ENCODE measurements at regions not wholly inside any gene's neighbourhood (a gene's known extent, or its start where the extent isn't known, plus 50 kb on each side); places are given as distances from the start of the nearest gene placed in this dataset.

DNA sequence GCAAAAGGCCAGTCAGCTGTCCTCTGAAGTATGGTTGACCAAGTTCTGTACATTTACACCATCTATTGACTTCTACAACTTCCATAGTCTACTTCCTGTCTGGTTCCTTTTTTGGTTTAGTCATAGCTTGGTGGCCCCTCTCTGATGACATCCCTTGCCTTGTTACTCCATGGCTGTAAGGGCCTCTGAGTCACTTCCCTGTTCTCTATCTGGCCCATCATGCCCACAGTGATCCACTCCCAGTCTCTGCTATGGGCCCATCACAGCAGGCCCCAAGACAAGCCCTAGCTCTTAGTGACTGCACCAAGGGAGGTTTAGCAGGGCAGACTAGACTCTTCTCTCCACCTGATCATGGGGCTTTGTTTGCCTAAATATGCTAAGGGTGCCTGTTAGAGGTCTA lies 441.6 kb downstream of the HACE1 start:
- Histone ChIP-seq H4K20me1 (ENCODE audit: low read length) (no peaks in the 10 kb centered on the region), H3K27ac (ENCODE audit: low read length) (no peak overlapping the region), H3K36me3 (ENCODE audit: low read depth, low read length) (no peaks in the 10 kb centered on the region), H3K4me2 (ENCODE audit: low read length) (no peak overlapping the region), H3K4me1 (ENCODE audit: insufficient read depth, low read length) (no peaks in the 10 kb centered on the region), H3K4me3 (ENCODE audit: low read length) (no peak overlapping the region), H3K27me3 (ENCODE audit: low read length) (no peaks in the 10 kb centered on the region), H3K9me2 (replicated peaks; ENCODE audit: low read length) (no peaks in the 10 kb centered on the region), H2AFZ (ENCODE audit: low read length) (no peak overlapping the region), H3F3A (ENCODE audit: low read length, unreplicated experiment) (no peaks in the 10 kb centered on the region), H3K9me3 (ENCODE audit: low read length) (no peaks in the 10 kb centered on the region), H3K79me2 (ENCODE audit: low read length) (no peaks in the 10 kb centered on the region), H3K9ac (ENCODE audit: low read length) (no peak overlapping the region)
- ChIA-PET POLR2A (ENCODE audit: unreplicated experiment) (no interaction called here), CTCF (no interaction called here)
- TF ChIP-seq EZH2phosphoT487 (IDR thresholded peaks at IDR 0.05; ENCODE audit: borderline replicate concordance, low read length) (no peak), EZH2 (IDR thresholded peaks at IDR 0.05; ENCODE audit: low read length, unreplicated experiment) (no peak)
- TF ChIP-seq, protein P1, sequence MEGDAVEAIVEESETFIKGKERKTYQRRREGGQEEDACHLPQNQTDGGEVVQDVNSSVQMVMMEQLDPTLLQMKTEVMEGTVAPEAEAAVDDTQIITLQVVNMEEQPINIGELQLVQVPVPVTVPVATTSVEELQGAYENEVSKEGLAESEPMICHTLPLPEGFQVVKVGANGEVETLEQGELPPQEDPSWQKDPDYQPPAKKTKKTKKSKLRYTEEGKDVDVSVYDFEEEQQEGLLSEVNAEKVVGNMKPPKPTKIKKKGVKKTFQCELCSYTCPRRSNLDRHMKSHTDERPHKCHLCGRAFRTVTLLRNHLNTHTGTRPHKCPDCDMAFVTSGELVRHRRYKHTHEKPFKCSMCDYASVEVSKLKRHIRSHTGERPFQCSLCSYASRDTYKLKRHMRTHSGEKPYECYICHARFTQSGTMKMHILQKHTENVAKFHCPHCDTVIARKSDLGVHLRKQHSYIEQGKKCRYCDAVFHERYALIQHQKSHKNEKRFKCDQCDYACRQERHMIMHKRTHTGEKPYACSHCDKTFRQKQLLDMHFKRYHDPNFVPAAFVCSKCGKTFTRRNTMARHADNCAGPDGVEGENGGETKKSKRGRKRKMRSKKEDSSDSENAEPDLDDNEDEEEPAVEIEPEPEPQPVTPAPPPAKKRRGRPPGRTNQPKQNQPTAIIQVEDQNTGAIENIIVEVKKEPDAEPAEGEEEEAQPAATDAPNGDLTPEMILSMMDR (conservative IDR thresholded peaks at IDR 0.05; ENCODE audit: low read depth, low read length) = no peak
- intact Hi-C loops (cut with micrococcal nuclease) = no loop called here
- no TSS peak for BruUV-seq (replicated peaks)
- DNase-seq (no peak), ATAC-seq (no peak; the same call in 1 of the 2 replicates)

DNA sequence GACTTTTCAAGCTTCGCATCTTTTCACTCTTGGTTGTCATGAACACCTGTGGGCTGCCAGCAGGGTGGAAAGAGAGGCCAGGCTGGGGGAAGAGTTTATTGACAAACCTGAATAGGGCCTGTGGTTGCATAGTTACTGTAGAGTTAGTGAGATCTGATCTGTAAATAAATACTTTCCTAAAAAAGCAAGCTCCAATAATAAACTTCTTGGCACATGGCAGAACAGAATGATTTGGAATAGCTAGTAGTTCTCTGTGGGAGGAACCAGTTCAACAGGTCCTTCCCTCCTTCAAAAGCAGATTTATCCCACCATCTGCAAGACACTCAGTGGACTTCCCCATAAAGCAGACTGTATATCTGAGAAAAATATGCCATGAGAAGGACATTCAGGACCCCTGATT lies 445.0 kb downstream of the HACE1 start:
- Histone ChIP-seq H3F3A (ENCODE audit: low read length, unreplicated experiment) (no peaks in the 10 kb centered on the region), H3K79me2 (ENCODE audit: low read length) (no peaks in the 10 kb centered on the region), H2AFZ (ENCODE audit: low read length) (no peak overlapping the region), H3K36me3 (ENCODE audit: low read depth, low read length) (no peaks in the 10 kb centered on the region), H3K27me3 (ENCODE audit: low read length) (no peaks in the 10 kb centered on the region), H3K4me3 (ENCODE audit: low read length) (no peak overlapping the region), H3K9ac (ENCODE audit: low read length) (no peak overlapping the region), H4K20me1 (ENCODE audit: low read length) (no peaks in the 10 kb centered on the region), H3K9me3 (ENCODE audit: low read length) (no peaks in the 10 kb centered on the region), H3K4me2 (ENCODE audit: low read length) (no peak overlapping the region), H3K27ac (ENCODE audit: low read length) (no peak overlapping the region), H3K9me2 (replicated peaks; ENCODE audit: low read length) (no peaks in the 10 kb centered on the region), H3K4me1 (ENCODE audit: insufficient read depth, low read length) (no peaks in the 10 kb centered on the region)
- CTCF ChIA-PET = no interaction called here
- intact Hi-C loops (cut with micrococcal nuclease) = no loop called here
- no peak for TF ChIP-seq EZH2phosphoT487 (IDR thresholded peaks at IDR 0.05; ENCODE audit: borderline replicate concordance, low read length)
- TF ChIP-seq, protein P1 (conservative IDR thresholded peaks at IDR 0.05; ENCODE audit: low read depth, low read length) = no peak
- TF ChIP-seq EZH2 (IDR thresholded peaks at IDR 0.05; ENCODE audit: low read length, unreplicated experiment) = no peak
- peak; percentile 11 for DNase-seq
- no TSS peak for BruUV-seq (replicated peaks)
- POLR2A ChIA-PET (ENCODE audit: unreplicated experiment) = no interaction called here
- ATAC-seq = no peak

GRCh38 chr6:104413767-104414166 lies 446.0 kb downstream of the HACE1 start:
- POLR2A ChIA-PET (ENCODE audit: unreplicated experiment) = no interaction called here
- H3K4me1 ChIP-seq (ENCODE audit: insufficient read depth, low read length) = no peaks in the 10 kb centered on the region
- CTCF ChIA-PET = no interaction called here
- H3K4me2 ChIP-seq (ENCODE audit: low read length) = no peak overlapping the region
- no peak for DNase-seq
- H3K36me3 ChIP-seq (ENCODE audit: low read depth, low read length) = no peaks in the 10 kb centered on the region
- no peaks in the 10 kb centered on the region for H3F3A ChIP-seq (ENCODE audit: low read length, unreplicated experiment)
- H3K27me3 ChIP-seq (ENCODE audit: low read length) = no peaks in the 10 kb centered on the region
- H3K79me2 ChIP-seq (ENCODE audit: low read length) = no peaks in the 10 kb centered on the region
- H3K4me3 ChIP-seq (ENCODE audit: low read length) = no peak overlapping the region
- H3K9me2 ChIP-seq (replicated peaks; ENCODE audit: low read length) = no peaks in the 10 kb centered on the region
- H4K20me1 ChIP-seq (ENCODE audit: low read length) = no peaks in the 10 kb centered on the region
- TF ChIP-seq, protein P1 (conservative IDR thresholded peaks at IDR 0.05; ENCODE audit: low read depth, low read length) = no peak
- TF ChIP-seq EZH2phosphoT487 (IDR thresholded peaks at IDR 0.05; ENCODE audit: borderline replicate concordance, low read length) = no peak
- TF ChIP-seq EZH2 (IDR thresholded peaks at IDR 0.05; ENCODE audit: low read length, unreplicated experiment) = no peak
- BruUV-seq (replicated peaks) = no TSS peak
- H3K9ac ChIP-seq (ENCODE audit: low read length) = no peak overlapping the region
- no peak overlapping the region for H3K27ac ChIP-seq (ENCODE audit: low read length)
- no peaks in the 10 kb centered on the region for H3K9me3 ChIP-seq (ENCODE audit: low read length)
- no peak for ATAC-seq
- intact Hi-C loops (cut with micrococcal nuclease) = no loop called here
- H2AFZ ChIP-seq (ENCODE audit: low read length) = no peak overlapping the region

Measured in PC-3 (cell line).